ENCODE measurements at regions not wholly inside any gene's neighbourhood (a gene's known extent, or its start where the extent isn't known, plus 50 kb on each side); places are given as distances from the start of the nearest gene placed in this dataset.

- TF ChIP-seq CTCF (conservative IDR thresholded peaks at IDR 0.05), result no peak
- H3K27ac ChIP-seq, result no peak overlapping the region
Measured at GRCh38 chr12:91538418-91538817, 355.8 kb upstream of the DCN start.

GRCh38 chr12:91533366-91533765 is 350.7 kb upstream of the DCN start:
- TF ChIP-seq CTCF (conservative IDR thresholded peaks at IDR 0.05), result no peak
- H3K27ac ChIP-seq, result no peak overlapping the region

GRCh38 chr12:91529829-91530228 is 347.2 kb upstream of the DCN start:
- no peak for TF ChIP-seq CTCF (conservative IDR thresholded peaks at IDR 0.05)

GRCh38 chr12:91523831-91524230 is 341.2 kb upstream of the DCN start:
- H3K27ac ChIP-seq, result no peak overlapping the region
- no peak for TF ChIP-seq CTCF (conservative IDR thresholded peaks at IDR 0.05)

More at GRCh38 chr12:91529829-91530228, 347.2 kb upstream of the DCN start:
- peak overlapping the region; percentile 46; the same call in 1 of the 2 replicates for H3K27ac ChIP-seq

- H3K27ac ChIP-seq, result no peak overlapping the region
- TF ChIP-seq CTCF (conservative IDR thresholded peaks at IDR 0.05), result no peak
Measured at GRCh38 chr12:91516695-91517047, 334.1 kb upstream of the DCN start.

- TF ChIP-seq CTCF (conservative IDR thresholded peaks at IDR 0.05), result no peak
- H3K27ac ChIP-seq, result no peak overlapping the region
Measured at GRCh38 chr12:91515944-91516694, 333.5 kb upstream of the DCN start.

GRCh38 chr12:91513313-91513712 is 330.7 kb upstream of the DCN start:
- TF ChIP-seq CTCF (conservative IDR thresholded peaks at IDR 0.05), result no peak
- no peak overlapping the region for H3K27ac ChIP-seq
